KMS-11 (cell line): ENCODE measurements at regions not wholly inside any gene's neighbourhood (a gene's known extent, or its start where the extent isn't known, plus 50 kb on each side); places are given as distances from the start of the nearest gene placed in this dataset.

Source experiments
- H2AFZ ChIP-seq: fragments of 200-600 bp; sonication (generic); 2 replicates; pipeline ENCODE4 v1.6.1; 2016; ENCODE audit warnings: antibody characterized with exemption, mixed run types, low read depth
- H3K27ac ChIP-seq: fragments of 200-600 bp; sonication (generic); 2 replicates; pipeline ENCODE4 v1.6.1; 2016; ENCODE audit warnings: mild to moderate bottlenecking, mixed run types
- H3K27me3 ChIP-seq: fragments of 200-600 bp; sonication (generic); 2 replicates; pipeline ENCODE4 v1.6.1; 2017; ENCODE audit warnings: mild to moderate bottlenecking, low read depth, mixed run types, moderate library complexity; ENCODE audit not compliant: insufficient read depth
- H3K36me3 ChIP-seq: fragments of 200-600 bp; sonication (generic); 2 replicates; pipeline ENCODE4 v1.6.1; 2017; ENCODE audit warnings: mild to moderate bottlenecking, mixed run types; ENCODE audit not compliant: insufficient read depth
- H3K4me1 ChIP-seq: fragments of 200-600 bp; sonication (generic); 2 replicates; pipeline ENCODE4 v1.6.1; 2016; ENCODE audit warnings: mild to moderate bottlenecking, low read depth, mixed run types; ENCODE audit not compliant: poor library complexity, severe bottlenecking
- H3K4me2 ChIP-seq: fragments of 200-600 bp; sonication (generic); 2 replicates; pipeline ENCODE4 v1.7.0; 2016; ENCODE audit warnings: mild to moderate bottlenecking, mixed run types
- H3K4me3 ChIP-seq: fragments of 200-600 bp; sonication (generic); IDR thresholded peaks from 2 replicates; pipeline ENCODE4 v1.6.1; 2017; ENCODE audit warnings: low read depth, low read length, mixed read lengths; ENCODE audit not compliant: insufficient read depth
- H3K79me2 ChIP-seq: fragments of 200-600 bp; sonication (generic); 2 replicates; pipeline ENCODE4 v1.6.1; 2016; ENCODE audit warnings: low read depth, mixed run types; ENCODE audit not compliant: insufficient read depth
- H3K9ac ChIP-seq: fragments of 200-600 bp; sonication (generic); 2 replicates; pipeline ENCODE4 v1.6.1; 2016; ENCODE audit warnings: mild to moderate bottlenecking, mixed run types
- H4K20me1 ChIP-seq: fragments of 200-600 bp; sonication (generic); 2 replicates; pipeline ENCODE4 v1.6.1; 2016; ENCODE audit warnings: mild to moderate bottlenecking, mixed run types; ENCODE audit not compliant: insufficient read depth
- TF ChIP-seq, protein P1 (sequence below): fragments of 200-600 bp; sonication (generic); conservative IDR thresholded peaks from 2 replicates; pipeline ENCODE4 v1.6.1; 2017; ENCODE audit warnings: low read depth, mild to moderate bottlenecking, antibody characterized with exemption, low read length, moderate library complexity, mixed read lengths

- Histone ChIP-seq H4K20me1 (no peaks in the 10 kb centered on the region), H3K4me2 (no peak overlapping the region), H2AFZ (no peak overlapping the region), H3K79me2 (no peaks in the 10 kb centered on the region), H3K27me3 (no peaks in the 10 kb centered on the region), H3K27ac (no peak overlapping the region), H3K4me3 (no peak overlapping the region), H3K9ac (no peak overlapping the region), H3K4me1 (peaks cover 6% of the 10 kb centered on the region), H3K36me3 (no peaks in the 10 kb centered on the region)
- TF ChIP-seq, protein P1, sequence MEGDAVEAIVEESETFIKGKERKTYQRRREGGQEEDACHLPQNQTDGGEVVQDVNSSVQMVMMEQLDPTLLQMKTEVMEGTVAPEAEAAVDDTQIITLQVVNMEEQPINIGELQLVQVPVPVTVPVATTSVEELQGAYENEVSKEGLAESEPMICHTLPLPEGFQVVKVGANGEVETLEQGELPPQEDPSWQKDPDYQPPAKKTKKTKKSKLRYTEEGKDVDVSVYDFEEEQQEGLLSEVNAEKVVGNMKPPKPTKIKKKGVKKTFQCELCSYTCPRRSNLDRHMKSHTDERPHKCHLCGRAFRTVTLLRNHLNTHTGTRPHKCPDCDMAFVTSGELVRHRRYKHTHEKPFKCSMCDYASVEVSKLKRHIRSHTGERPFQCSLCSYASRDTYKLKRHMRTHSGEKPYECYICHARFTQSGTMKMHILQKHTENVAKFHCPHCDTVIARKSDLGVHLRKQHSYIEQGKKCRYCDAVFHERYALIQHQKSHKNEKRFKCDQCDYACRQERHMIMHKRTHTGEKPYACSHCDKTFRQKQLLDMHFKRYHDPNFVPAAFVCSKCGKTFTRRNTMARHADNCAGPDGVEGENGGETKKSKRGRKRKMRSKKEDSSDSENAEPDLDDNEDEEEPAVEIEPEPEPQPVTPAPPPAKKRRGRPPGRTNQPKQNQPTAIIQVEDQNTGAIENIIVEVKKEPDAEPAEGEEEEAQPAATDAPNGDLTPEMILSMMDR = no peak
Measured at GRCh38 chr13:23969647-23970046, 72.3 kb upstream of the C1QTNF9B start.

DNA sequence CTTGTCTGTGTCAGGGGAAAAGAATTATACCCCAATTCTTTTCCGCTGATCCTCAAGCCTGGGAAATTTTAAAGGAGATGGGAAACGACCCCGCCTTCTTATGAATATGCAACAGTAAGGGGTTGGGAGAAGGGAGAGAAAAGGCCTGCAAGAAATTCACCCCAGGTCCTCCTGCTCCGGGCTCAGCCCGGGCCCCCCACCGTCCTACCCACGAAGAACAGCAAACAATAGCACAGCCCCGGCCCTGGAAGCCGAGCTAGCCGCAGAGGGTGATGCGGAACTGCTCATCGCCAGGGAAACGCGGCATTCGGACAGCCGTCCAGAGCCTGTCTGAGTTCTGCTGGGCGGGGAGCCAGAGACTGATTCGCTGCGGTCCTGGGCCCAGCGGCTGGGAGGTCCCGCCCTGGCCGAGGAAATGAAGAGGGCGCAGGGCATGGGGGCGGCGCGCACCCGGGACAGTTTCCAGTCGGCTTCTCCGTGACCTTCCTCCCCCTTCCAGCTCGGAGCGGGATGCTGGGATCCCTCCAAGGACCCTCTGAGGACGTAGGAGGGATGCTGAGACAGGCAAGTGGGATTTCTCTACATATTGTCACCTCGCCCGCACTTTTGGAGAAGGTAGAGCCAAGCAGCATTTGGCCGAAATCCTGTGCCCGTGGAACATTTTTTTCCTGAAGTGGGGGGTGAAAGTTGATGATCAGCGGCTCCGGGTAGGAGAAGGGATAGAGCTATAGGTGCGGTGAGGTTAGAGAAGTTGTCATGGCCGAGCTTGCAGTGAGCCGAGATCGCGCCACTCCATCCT is 82.3 kb upstream of the C1QTNF9B start:
- H2AFZ ChIP-seq = peak overlapping the region; percentile 71; the same call in 1 of the 2 replicates
- H3K27ac ChIP-seq = no peak overlapping the region
- peak overlapping the region; percentile 79 for H3K4me2 ChIP-seq

GRCh38 chr13:23980160-23980551 is 82.9 kb upstream of the C1QTNF9B start:
- peak overlapping the region; percentile 71 for H2AFZ ChIP-seq
- no peaks in the 10 kb centered on the region for H3K27me3 ChIP-seq
- H3K27ac ChIP-seq = no peak overlapping the region
- H3K79me2 ChIP-seq = no peaks in the 10 kb centered on the region
- TF ChIP-seq, protein P1 = no peak
- peak overlapping the region; percentile 79 for H3K4me2 ChIP-seq
- no peaks in the 10 kb centered on the region for H3K36me3 ChIP-seq
- H4K20me1 ChIP-seq = no peaks in the 10 kb centered on the region
- H3K9ac ChIP-seq = peak overlapping the region; percentile 35; the same call in 1 of the 2 replicates
- H3K4me3 ChIP-seq = no peak overlapping the region
- peaks cover 3% of the 10 kb centered on the region for H3K4me1 ChIP-seq

More for the DNA sequence above, 82.3 kb upstream of the C1QTNF9B start:
- H3K4me3 ChIP-seq = no peak overlapping the region
- H3K27me3 ChIP-seq = no peaks in the 10 kb centered on the region
- H3K9ac ChIP-seq = peak overlapping the region; percentile 35; the same call in 1 of the 2 replicates
- H4K20me1 ChIP-seq = no peaks in the 10 kb centered on the region
- no peaks in the 10 kb centered on the region for H3K36me3 ChIP-seq
- H3K79me2 ChIP-seq = no peaks in the 10 kb centered on the region
- peaks cover 3% of the 10 kb centered on the region for H3K4me1 ChIP-seq
- TF ChIP-seq, protein P1 = no peak

DNA sequence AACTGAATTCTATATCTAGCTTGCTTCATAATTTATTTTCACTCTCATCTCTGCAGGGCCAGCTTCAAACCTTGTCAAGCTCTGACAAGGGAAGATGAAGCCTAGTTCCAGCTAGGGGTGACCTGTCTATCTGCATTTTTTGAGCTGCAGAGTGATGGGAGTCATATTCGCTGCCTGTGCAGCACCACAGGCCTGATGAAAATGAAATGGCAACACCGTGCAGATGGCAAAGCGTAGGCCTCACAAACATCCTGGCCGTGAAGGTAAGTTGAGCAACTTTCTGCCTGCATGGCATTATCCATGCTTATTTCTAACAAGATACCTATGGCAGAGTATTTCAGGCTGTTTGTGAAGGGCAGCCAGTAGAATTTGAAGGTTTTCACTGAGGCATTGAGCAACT is 86.4 kb upstream of the C1QTNF9B start:
- Histone ChIP-seq H3K4me3 (no peak overlapping the region), H3K27ac (no peak overlapping the region), H3K79me2 (no peaks in the 10 kb centered on the region), H3K36me3 (no peaks in the 10 kb centered on the region), H3K4me2 (no peak overlapping the region), H4K20me1 (no peaks in the 10 kb centered on the region), H3K9ac (no peak overlapping the region), H2AFZ (no peak overlapping the region), H3K27me3 (no peaks in the 10 kb centered on the region), H3K4me1 (peaks cover 3% of the 10 kb centered on the region)
- TF ChIP-seq, protein P1 = no peak
